Glutamatergic neuron (in vitro differentiated cells): ENCODE measurements at regions not wholly inside any gene's neighbourhood (a gene's known extent, or its start where the extent isn't known, plus 50 kb on each side); places are given as distances from the start of the nearest gene placed in this dataset.

Source experiments
- DNase-seq: peaks from one replicate; pipeline ENCODE4 v3.0.0; 2022
- H3K27ac Mint-ChIP-seq: one replicate; pipeline ENCODE4 v1.8.0; 2020; ENCODE audit warnings: mild to moderate bottlenecking, mixed read lengths, inconsistent platforms; ENCODE audit not compliant: unreplicated experiment
- H3K27me3 Mint-ChIP-seq: one replicate; pipeline ENCODE4 v1.8.0; 2020; ENCODE audit warnings: mild to moderate bottlenecking, moderate library complexity, mixed read lengths, inconsistent platforms; ENCODE audit not compliant: unreplicated experiment
- H3K36me3 Mint-ChIP-seq: one replicate; pipeline ENCODE4 v1.8.0; 2020; ENCODE audit warnings: mild to moderate bottlenecking, mixed read lengths, inconsistent platforms; ENCODE audit not compliant: unreplicated experiment
- H3K4me1 Mint-ChIP-seq: one replicate; pipeline ENCODE4 v1.8.0; 2020; ENCODE audit warnings: mild to moderate bottlenecking, low read depth, mixed read lengths, inconsistent platforms; ENCODE audit not compliant: unreplicated experiment
- H3K4me3 Mint-ChIP-seq: one replicate; pipeline ENCODE4 v1.8.0; 2020; ENCODE audit warnings: mild to moderate bottlenecking, mixed read lengths, inconsistent platforms; ENCODE audit not compliant: unreplicated experiment
- H3K9me3 Mint-ChIP-seq: one replicate; pipeline ENCODE4 v1.8.0; 2020; ENCODE audit warnings: mild to moderate bottlenecking, moderate library complexity, mixed read lengths, inconsistent platforms; ENCODE audit not compliant: unreplicated experiment
- TF ChIP-seq, protein P1 (sequence below): fragments of 200-600 bp; sonication (generic); IDR thresholded peaks from one replicate; pipeline ENCODE4 v1.5.0; 2021; ENCODE audit not compliant: partially characterized antibody, unreplicated experiment

DNA sequence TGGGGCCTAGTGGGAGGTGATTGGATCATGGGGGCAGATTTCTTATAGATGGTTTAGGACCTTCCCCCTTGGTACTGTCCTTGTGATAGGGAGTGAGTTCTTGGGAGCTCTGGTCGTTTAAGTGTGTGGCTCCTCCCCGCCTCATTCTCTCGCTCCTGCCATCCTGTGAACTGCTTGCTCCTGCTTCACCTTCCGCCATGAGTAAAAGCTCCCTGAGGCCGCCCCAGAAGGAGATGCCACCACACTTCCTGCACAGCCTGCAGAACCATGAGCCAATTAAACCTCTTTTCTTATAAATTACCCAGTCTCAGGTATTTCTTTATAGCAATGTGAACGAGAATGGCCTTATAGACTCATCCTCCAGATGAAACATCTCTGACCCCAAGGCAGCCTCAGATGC, 101.5 kb downstream of the KCNF1 start:
- H3K36me3 Mint-ChIP-seq = no peaks in the 10 kb centered on the region
- H3K27ac Mint-ChIP-seq = no peak overlapping the region
- no peak overlapping the region for H3K4me3 Mint-ChIP-seq
- no peak for DNase-seq
- H3K27me3 Mint-ChIP-seq = peaks cover 17% of the 10 kb centered on the region
- TF ChIP-seq, protein P1, sequence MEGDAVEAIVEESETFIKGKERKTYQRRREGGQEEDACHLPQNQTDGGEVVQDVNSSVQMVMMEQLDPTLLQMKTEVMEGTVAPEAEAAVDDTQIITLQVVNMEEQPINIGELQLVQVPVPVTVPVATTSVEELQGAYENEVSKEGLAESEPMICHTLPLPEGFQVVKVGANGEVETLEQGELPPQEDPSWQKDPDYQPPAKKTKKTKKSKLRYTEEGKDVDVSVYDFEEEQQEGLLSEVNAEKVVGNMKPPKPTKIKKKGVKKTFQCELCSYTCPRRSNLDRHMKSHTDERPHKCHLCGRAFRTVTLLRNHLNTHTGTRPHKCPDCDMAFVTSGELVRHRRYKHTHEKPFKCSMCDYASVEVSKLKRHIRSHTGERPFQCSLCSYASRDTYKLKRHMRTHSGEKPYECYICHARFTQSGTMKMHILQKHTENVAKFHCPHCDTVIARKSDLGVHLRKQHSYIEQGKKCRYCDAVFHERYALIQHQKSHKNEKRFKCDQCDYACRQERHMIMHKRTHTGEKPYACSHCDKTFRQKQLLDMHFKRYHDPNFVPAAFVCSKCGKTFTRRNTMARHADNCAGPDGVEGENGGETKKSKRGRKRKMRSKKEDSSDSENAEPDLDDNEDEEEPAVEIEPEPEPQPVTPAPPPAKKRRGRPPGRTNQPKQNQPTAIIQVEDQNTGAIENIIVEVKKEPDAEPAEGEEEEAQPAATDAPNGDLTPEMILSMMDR = no peak
- peaks cover 31% of the 10 kb centered on the region for H3K4me1 Mint-ChIP-seq
- peaks cover 27% of the 10 kb centered on the region for H3K9me3 Mint-ChIP-seq

DNA sequence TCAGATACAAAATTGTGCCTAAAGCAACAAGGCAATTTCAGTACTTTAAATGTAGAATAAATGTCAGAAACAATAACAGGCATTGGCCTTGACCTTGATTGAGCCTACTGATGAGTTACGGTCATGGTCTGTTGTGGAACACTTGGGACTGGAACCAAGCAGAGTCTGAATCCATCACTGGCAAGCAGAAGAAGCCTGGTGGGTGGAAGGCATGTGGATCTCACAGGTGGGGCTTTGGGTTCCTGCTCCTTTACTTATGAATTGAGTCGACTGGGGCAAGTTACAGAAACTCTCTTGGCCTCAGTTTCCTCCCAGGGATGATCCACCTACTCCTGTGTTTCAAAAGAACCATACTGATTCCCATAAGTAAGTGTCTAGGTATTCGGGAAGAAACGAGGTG, 102.3 kb downstream of the KCNF1 start:
- H3K27ac Mint-ChIP-seq = no peak overlapping the region
- no peak overlapping the region for H3K4me3 Mint-ChIP-seq
- peaks cover 24% of the 10 kb centered on the region for H3K4me1 Mint-ChIP-seq
- H3K9me3 Mint-ChIP-seq = peaks cover 24% of the 10 kb centered on the region
- peaks cover 17% of the 10 kb centered on the region for H3K27me3 Mint-ChIP-seq
- TF ChIP-seq, protein P1 = no peak
- no peak for DNase-seq
- no peaks in the 10 kb centered on the region for H3K36me3 Mint-ChIP-seq

DNA sequence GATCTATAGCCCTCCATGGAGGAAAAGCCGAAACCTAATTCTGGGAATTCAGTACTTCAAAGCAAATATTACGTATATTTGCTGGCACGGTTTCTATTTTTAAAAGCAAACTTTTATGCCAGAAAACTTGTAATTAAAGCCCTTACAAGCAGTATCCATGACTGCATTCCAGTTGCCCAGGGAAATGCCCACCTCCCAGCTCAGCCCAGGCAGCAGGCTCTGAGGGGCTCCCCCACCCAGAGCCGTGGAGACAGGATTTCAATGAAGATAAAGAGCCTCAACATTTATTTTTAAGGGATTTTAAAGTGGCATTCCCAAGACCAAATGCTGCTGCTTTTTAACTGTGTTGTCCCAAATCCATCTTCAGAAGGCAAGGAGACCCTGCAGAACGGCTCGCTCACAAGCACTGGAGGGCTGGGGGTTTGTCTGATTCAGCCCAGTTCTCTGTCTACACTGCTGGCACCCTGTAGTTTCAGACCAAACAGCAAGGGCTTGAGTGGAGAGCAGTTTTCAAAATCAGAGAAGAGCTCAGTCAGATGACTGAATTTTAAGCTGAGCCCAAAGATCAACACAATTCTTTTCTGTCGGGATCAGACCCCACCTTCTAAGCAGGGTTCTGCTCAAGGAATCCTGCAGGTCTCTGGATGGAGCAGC, 105.1 kb downstream of the KCNF1 start:
- DNase-seq = no peak
- Mint-ChIP-seq H3K36me3 (no peaks in the 10 kb centered on the region), H3K9me3 (peaks cover 7% of the 10 kb centered on the region), H3K27me3 (peaks cover 5% of the 10 kb centered on the region), H3K27ac (no peak overlapping the region), H3K4me3 (no peak overlapping the region), H3K4me1 (peaks cover 9% of the 10 kb centered on the region)
- TF ChIP-seq, protein P1 = no peak

DNA sequence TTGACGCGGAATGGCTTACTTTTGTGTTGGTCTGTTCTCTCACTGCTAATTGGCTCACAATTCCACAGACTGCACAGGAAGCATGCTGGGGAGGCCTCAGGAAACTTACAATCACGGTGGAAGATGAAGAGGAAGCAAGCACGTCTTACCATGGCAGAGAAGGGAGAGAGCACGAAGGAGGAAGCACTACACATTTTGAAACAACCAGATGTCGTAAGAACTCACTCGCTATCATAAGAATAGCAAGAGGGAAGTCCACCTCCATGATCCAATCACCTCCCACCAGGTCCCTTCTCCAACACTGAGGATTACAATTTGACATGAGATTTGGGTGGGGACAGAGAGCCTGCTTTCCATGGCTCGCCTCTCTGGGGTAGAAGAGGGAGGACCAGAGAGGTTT, 106.2 kb downstream of the KCNF1 start:
- Mint-ChIP-seq H3K4me1 (peaks cover 9% of the 10 kb centered on the region), H3K9me3 (peaks cover 2% of the 10 kb centered on the region), H3K4me3 (no peak overlapping the region), H3K27me3 (peaks cover 5% of the 10 kb centered on the region), H3K36me3 (no peaks in the 10 kb centered on the region), H3K27ac (no peak overlapping the region)
- TF ChIP-seq, protein P1 = no peak
- DNase-seq = no peak

DNA sequence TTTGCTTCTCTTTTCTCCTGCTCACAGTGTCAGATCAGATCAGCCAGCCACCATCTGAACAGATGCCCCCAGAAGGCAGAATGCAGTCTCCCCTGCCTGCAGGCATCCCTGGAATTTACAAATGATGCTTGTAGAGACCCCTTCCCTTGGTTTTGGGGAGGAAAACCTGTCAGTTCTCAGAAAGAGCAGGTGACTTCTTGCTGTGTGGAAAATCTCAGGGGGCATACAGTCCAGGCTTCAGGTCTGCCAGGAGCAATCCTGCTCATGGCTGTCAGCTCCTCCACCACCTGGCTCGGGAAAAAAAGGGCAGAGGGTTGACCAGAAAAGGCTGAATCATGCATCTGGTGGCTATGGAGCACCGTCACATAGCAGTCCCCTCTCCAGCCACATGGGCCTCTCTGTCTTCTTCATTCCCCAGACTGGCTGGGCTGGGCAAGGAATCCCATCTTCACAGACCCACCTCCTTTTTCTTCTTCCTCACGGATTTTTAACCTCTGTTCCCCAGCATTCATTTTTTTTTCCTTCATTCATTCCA, 107.0 kb downstream of the KCNF1 start:
- no peak overlapping the region for H3K4me3 Mint-ChIP-seq
- H3K36me3 Mint-ChIP-seq = no peaks in the 10 kb centered on the region
- H3K27me3 Mint-ChIP-seq = peaks cover 3% of the 10 kb centered on the region
- peak overlapping the region; percentile 44 for H3K27ac Mint-ChIP-seq
- H3K9me3 Mint-ChIP-seq = peaks cover 2% of the 10 kb centered on the region
- H3K4me1 Mint-ChIP-seq = peaks cover 7% of the 10 kb centered on the region
- TF ChIP-seq, protein P1 = no peak
- DNase-seq = no peak
